ENCODE measurements at regions not wholly inside any gene's neighbourhood (a gene's known extent, or its start where the extent isn't known, plus 50 kb on each side); places are given as distances from the start of the nearest gene placed in this dataset.

DNA sequence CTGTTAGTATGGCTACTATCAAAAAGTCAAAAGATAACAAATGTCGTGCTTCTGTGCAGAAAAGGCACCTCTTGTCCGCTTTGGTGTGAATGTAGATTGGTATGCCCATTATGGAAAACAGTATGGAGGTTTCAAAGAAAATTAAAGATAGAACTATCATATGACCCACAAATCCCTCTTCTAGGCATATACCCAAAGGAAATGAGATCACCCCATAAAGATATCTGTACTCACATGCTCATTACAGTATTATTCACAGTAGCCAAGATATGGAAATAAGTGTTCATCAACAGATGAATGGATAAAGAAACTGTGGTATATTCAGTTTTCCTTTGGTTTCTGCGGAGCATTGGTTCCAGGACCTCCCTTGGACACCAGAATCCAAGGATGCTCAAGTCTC, 180.5 kb upstream of the PPP1R3A start:
- TF ChIP-seq, protein P1, sequence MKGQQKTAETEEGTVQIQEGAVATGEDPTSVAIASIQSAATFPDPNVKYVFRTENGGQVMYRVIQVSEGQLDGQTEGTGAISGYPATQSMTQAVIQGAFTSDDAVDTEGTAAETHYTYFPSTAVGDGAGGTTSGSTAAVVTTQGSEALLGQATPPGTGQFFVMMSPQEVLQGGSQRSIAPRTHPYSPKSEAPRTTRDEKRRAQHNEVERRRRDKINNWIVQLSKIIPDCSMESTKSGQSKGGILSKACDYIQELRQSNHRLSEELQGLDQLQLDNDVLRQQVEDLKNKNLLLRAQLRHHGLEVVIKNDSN (IDR thresholded peaks at IDR 0.05), result no peak
- TF ChIP-seq, protein P2, sequence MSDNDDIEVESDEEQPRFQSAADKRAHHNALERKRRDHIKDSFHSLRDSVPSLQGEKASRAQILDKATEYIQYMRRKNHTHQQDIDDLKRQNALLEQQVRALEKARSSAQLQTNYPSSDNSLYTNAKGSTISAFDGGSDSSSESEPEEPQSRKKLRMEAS (IDR thresholded peaks at IDR 0.05), result no peak
- TF ChIP-seq RAD21 (IDR thresholded peaks at IDR 0.05; ENCODE audit: low read depth) (no peak), CEBPB (IDR thresholded peaks at IDR 0.05) (no peak), TCF12 (IDR thresholded peaks at IDR 0.05; ENCODE audit: low read depth) (no peak), CREB1 (IDR thresholded peaks at IDR 0.05; ENCODE audit: low read depth) (no peak), NFIC (IDR thresholded peaks at IDR 0.05) (no peak), EP300 (IDR thresholded peaks at IDR 0.05; ENCODE audit: borderline replicate concordance) (no peak), YY1 (IDR thresholded peaks at IDR 0.05; ENCODE audit: low read depth) (no peak), FOXM1 (IDR thresholded peaks at IDR 0.05; ENCODE audit: borderline replicate concordance, low read depth) (no peak), EGR1 (IDR thresholded peaks at IDR 0.05) (no peak), ZBTB7A (IDR thresholded peaks at IDR 0.05; ENCODE audit: low read depth) (no peak), TEAD4 (IDR thresholded peaks at IDR 0.05) (no peak), TAF1 (IDR thresholded peaks at IDR 0.05; ENCODE audit: low read depth) (no peak)
- TF ChIP-seq, protein P3, sequence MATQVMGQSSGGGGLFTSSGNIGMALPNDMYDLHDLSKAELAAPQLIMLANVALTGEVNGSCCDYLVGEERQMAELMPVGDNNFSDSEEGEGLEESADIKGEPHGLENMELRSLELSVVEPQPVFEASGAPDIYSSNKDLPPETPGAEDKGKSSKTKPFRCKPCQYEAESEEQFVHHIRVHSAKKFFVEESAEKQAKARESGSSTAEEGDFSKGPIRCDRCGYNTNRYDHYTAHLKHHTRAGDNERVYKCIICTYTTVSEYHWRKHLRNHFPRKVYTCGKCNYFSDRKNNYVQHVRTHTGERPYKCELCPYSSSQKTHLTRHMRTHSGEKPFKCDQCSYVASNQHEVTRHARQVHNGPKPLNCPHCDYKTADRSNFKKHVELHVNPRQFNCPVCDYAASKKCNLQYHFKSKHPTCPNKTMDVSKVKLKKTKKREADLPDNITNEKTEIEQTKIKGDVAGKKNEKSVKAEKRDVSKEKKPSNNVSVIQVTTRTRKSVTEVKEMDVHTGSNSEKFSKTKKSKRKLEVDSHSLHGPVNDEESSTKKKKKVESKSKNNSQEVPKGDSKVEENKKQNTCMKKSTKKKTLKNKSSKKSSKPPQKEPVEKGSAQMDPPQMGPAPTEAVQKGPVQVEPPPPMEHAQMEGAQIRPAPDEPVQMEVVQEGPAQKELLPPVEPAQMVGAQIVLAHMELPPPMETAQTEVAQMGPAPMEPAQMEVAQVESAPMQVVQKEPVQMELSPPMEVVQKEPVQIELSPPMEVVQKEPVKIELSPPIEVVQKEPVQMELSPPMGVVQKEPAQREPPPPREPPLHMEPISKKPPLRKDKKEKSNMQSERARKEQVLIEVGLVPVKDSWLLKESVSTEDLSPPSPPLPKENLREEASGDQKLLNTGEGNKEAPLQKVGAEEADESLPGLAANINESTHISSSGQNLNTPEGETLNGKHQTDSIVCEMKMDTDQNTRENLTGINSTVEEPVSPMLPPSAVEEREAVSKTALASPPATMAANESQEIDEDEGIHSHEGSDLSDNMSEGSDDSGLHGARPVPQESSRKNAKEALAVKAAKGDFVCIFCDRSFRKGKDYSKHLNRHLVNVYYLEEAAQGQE (IDR thresholded peaks at IDR 0.05; ENCODE audit: low read depth), result no peak

DNA sequence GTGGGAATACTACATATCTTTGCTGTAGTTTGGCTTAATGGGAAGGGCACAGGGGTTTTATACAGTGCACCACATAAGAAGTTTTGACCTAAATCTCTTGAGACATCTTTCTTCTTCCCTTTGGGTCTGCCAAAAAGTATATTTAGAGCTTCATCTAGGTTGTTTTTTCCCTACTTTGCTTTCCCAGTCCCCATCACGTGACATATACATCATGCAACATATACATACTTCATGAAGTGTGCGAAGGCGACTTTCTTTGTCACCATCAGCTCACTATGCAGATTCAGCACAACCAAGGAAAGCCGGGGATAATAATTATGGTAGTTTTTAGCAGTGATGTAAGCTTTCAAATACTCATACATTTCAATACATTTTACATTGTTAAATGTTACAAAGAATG, 177.1 kb upstream of the PPP1R3A start:
- TF ChIP-seq CEBPB (IDR thresholded peaks at IDR 0.05), result no peak
- no peak for TF ChIP-seq FOXM1 (IDR thresholded peaks at IDR 0.05; ENCODE audit: borderline replicate concordance, low read depth)
- TF ChIP-seq TEAD4 (IDR thresholded peaks at IDR 0.05), result no peak
- no peak for TF ChIP-seq EGR1 (IDR thresholded peaks at IDR 0.05)
- no peak for TF ChIP-seq TAF1 (IDR thresholded peaks at IDR 0.05; ENCODE audit: low read depth)
- no peak for TF ChIP-seq CREB1 (IDR thresholded peaks at IDR 0.05; ENCODE audit: low read depth)
- TF ChIP-seq, protein P3 (IDR thresholded peaks at IDR 0.05; ENCODE audit: low read depth), result no peak
- no peak for TF ChIP-seq ZBTB7A (IDR thresholded peaks at IDR 0.05; ENCODE audit: low read depth)
- TF ChIP-seq RAD21 (IDR thresholded peaks at IDR 0.05; ENCODE audit: low read depth), result no peak
- TF ChIP-seq TCF12 (IDR thresholded peaks at IDR 0.05; ENCODE audit: low read depth), result no peak

DNA sequence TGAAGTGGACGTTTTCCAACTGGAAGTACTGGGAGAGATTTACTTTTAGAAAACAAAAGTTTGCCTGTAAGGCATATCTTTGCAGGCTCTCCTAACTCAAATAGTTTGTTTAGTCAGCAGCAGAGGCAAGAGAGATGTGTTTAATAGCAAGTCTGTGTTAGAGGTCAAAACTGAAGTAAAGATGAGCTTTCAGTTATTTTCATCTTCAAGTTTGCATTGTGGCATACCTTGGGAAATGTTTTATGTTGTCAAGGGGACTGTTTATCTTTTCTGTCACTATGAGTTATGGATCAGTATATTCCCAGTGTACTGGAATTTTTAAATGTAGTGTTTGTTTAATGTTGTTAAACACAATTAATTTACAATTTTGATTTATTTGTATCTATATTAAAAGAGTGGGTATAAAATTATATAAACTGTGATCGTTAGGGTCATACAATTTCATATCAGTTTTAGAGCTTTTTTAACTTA, 169.7 kb upstream of the PPP1R3A start:
- TF ChIP-seq, protein P2 (IDR thresholded peaks at IDR 0.05), result no peak
- TF ChIP-seq TEAD4 (IDR thresholded peaks at IDR 0.05) (no peak), TCF12 (IDR thresholded peaks at IDR 0.05; ENCODE audit: low read depth) (no peak), CEBPB (IDR thresholded peaks at IDR 0.05) (no peak), EGR1 (IDR thresholded peaks at IDR 0.05) (no peak), NFIC (IDR thresholded peaks at IDR 0.05) (no peak), EP300 (IDR thresholded peaks at IDR 0.05; ENCODE audit: borderline replicate concordance) (no peak), TAF1 (IDR thresholded peaks at IDR 0.05; ENCODE audit: low read depth) (no peak), CREB1 (IDR thresholded peaks at IDR 0.05; ENCODE audit: low read depth) (no peak), FOXM1 (IDR thresholded peaks at IDR 0.05; ENCODE audit: borderline replicate concordance, low read depth) (no peak), RAD21 (IDR thresholded peaks at IDR 0.05; ENCODE audit: low read depth) (no peak)
- TF ChIP-seq, protein P3 (IDR thresholded peaks at IDR 0.05; ENCODE audit: low read depth), result no peak
- TF ChIP-seq, protein P1 (IDR thresholded peaks at IDR 0.05), result no peak

DNA sequence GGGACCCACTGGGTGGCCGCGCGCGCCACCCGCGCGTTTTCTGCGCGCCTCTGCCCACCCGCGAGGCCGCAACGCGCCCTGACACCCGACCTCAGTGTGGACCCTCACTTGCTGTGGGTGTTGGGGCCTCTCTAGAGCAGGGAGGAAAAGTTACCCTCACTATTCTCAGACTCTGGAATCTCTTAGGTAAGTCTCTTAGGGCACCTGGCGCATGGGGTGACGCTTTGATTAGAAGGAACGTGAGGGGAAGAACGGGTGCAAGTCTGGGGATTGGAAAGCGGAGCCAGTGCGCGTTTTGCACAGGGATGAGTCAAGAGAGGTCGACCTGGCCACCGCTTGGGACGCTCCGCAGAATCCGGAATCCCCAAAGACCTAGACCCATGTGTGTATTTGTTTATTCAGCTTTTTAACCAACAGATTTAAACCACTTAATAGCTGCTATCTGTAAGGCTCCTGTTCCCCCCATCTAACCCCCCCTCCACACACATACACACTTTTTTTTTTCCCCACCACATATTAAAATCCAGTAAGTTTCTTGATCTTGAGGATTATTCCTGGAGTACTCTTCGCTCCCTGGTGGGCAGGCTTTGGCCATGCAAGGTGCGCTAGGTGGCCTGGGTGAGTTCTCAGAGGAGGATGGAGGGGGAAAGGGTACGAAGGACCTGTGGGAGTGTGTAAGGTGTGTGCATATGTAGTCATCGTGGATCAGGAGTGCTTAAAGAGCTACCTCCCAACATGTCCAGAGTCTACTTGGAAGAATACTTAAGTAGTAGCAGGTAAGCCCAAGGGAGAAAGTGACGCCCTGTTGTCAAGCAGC, 169.1 kb upstream of the PPP1R3A start:
- TF ChIP-seq, protein P1 (IDR thresholded peaks at IDR 0.05), result no peak
- TF ChIP-seq FOXM1 (IDR thresholded peaks at IDR 0.05; ENCODE audit: borderline replicate concordance, low read depth) (no peak), CEBPB (IDR thresholded peaks at IDR 0.05) (no peak), CREB1 (IDR thresholded peaks at IDR 0.05; ENCODE audit: low read depth) (no peak), TEAD4 (IDR thresholded peaks at IDR 0.05) (no peak), RAD21 (IDR thresholded peaks at IDR 0.05; ENCODE audit: low read depth) (no peak), EP300 (IDR thresholded peaks at IDR 0.05; ENCODE audit: borderline replicate concordance) (no peak), ZBTB7A (IDR thresholded peaks at IDR 0.05; ENCODE audit: low read depth) (no peak), NFIC (IDR thresholded peaks at IDR 0.05) (no peak), YY1 (IDR thresholded peaks at IDR 0.05; ENCODE audit: low read depth) (no peak), EGR1 (IDR thresholded peaks at IDR 0.05) (no peak), TAF1 (IDR thresholded peaks at IDR 0.05; ENCODE audit: low read depth) (no peak)
- TF ChIP-seq, protein P2 (IDR thresholded peaks at IDR 0.05), result no peak
- TF ChIP-seq, protein P3 (IDR thresholded peaks at IDR 0.05; ENCODE audit: low read depth), result no peak

Data from Ishikawa (cell line).